Left hindlimb (tissue), 1 donor: ENCODE measurements at regions not wholly inside any gene's neighbourhood (a gene's known extent, or its start where the extent isn't known, plus 50 kb on each side); places are given as distances from the start of the nearest gene placed in this dataset.
A peak's percentile ranks its signal among the peaks of the same experiment; 100 is the strongest.

Source experiments
- DNase-seq: peaks from one replicate; pipeline ENCODE4 v3.0.0-alpha.2; 2018

DNA sequence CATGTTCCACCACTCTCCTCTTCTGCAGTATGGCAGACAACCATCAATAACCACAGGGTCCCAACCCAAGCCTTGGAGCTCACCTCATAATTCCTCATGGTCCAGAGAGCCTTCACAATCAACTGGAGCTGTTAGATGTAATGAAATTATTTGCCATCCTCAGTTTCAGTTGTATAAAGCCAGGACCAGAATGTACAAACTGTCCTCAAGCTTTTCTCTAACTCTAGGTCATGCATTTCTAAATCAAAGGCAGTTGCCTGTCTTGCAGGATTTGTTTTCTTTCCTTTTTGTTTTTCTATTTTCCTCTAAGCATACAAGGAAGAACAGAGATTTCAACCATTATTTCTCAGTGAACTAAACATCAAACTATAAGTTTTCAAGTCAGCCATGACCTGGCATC, 182.5 kb upstream of the SERP2 start:
- no peak for DNase-seq

DNA sequence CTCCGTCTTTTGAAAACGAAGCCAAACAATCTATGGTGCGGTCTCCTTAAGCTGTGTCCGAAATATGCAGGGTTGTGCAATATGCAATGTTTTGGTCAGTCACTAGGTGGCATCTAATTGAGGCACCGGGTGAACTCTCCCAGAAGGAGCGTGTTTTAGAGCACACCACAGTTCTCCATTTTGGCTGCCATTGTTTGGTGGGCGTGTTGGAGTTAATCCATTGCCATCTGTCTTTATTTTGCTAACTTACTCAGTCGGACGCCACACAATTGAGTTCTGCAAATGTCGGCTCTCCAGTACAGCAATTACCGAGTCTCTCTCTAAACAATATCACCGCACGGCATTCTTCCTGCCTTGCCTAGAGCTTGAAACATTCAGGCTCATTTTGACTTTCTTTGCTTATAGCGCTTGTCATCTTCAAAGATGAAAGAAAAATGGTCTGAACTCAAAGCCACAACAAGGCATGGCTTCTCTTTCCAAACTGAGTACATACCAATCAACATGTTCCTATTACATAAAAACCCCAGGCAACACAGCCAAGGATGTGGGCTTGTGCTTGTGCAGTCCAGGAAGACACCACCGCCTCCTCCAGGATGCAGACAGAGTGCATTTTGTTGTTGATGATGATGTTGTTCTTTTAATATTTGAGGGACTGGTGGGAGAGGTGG, 182.0 kb upstream of the SERP2 start:
- peak; percentile 67 for DNase-seq

DNA sequence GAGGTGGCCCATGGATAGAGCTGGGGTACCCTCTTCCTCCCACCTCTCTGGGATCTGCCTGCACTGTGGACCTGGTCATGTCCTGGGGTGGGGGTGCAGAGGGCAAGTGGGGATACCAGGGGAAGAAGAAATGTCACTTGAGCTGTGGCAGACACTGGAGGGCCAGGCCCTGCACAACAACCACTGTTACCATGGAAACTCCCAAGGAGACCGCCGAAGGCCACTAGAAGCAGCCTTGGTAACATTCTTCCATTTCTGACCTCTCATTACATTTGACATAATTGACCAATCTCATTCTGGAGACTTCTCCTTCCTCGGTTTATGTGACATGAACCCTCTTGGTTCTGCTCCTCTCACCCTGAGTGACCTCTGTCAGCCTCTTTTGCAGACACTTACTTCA, 179.9 kb upstream of the SERP2 start:
- DNase-seq: no peak

DNA sequence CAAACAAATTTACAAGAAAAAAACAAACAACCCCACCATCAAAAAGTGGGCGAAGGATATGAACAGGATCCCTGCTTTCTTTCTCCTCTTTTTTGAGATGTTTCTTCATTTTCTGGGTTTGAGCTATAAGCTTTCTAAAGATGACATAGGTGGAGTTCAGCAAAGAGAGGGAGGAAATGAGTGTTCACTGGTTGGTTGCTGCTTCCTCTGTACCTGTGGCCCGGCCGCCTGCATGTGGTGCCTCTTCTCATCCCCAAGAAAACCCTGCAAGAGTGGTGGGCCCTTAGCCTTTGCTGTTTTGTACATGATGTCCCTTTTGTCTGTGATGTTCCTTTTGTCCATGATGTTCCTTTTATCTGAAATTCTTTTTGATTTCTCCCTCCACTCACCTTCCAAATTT, 178.4 kb upstream of the SERP2 start:
- no peak for DNase-seq

DNA sequence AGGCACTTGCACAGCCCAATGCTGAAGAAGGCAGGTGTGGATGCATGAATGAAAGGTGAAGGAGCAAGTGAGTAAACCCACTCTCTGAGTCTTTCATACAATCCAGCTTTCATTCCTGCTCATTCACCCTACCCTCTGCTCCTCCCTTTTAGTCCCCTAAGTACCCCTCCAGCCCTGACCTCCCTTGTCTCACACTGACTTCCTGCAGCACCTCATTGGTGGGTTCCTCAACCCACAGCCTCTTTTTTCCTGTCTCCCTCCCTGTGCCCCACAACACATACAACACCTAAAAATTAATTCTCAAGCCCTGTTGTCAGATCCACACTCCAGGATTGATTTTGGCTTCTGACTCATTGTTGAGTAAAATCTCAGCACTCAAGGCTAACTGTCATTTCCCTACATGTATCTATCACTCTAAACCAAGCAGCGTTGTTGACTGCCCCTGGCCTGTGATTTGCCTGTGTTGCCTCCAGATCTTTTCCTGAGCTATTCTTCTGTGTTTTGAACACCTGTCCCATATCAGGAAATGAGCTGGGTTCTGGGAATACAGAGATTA, 177.3 kb upstream of the SERP2 start:
- DNase-seq: no peak

DNA sequence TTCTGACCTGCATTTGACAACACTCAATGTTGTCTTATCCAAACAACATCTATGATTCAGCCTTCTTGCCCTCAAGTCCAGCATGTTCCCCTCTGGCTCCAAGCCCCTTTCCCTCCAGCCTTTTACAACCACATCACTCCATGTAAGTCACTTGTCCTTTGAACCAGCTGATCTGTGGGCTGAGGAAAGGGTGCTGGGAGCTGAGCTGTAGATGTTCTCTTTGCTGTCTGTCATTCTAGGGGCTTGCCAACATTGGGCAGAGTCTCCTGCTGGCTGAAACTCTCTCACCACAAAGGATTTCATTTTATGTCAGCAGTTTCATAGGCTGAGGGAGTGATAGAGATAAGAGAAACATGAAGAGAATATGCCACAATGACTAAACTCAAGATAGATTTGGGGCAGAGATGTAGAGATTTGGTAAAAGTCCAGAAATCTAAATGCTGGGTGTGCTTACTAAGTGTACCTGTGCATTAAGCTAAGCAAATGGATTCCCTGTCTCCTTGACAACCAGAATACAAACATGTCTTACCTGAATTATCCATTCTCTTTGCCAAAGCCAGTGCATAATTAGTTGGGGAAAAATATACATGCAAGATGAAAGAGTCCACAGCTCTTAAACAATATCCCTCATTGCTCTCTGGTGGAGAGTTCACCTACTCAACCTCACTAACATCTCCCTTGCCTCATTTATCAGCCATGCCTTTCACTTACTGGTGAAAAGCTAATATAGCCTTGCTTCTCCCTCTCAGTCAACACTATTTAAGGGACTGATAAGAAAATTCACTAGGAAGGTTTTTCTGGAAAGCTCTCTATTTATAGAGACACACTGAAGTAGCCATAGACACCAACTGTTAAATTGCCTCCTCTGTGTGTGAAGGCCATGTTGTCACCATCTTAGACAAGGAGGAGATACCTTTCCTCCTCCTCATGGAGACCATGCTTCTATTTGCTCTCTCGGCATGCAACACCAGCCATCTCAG, 175.5 kb upstream of the SERP2 start:
- DNase-seq: no peak

DNA sequence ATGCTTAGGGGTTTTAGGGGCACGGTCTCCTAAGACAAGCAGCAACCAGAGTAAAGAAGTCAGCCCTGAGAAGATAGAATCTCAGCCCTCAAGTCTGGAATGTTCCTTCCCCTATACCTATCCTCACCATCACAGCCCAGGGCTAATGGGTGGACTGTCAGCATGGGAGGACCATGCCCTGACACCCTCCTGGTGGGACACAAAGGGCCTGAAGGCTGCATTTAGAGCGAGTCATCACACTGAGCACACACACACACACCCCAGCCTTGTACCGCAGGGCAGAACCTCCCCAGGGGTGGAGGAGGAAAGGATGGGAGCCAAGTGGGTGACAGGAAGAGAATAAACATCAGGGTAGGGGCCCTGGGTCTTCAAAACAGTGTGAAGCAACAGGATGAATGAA, 174.8 kb upstream of the SERP2 start:
- no peak for DNase-seq

DNA sequence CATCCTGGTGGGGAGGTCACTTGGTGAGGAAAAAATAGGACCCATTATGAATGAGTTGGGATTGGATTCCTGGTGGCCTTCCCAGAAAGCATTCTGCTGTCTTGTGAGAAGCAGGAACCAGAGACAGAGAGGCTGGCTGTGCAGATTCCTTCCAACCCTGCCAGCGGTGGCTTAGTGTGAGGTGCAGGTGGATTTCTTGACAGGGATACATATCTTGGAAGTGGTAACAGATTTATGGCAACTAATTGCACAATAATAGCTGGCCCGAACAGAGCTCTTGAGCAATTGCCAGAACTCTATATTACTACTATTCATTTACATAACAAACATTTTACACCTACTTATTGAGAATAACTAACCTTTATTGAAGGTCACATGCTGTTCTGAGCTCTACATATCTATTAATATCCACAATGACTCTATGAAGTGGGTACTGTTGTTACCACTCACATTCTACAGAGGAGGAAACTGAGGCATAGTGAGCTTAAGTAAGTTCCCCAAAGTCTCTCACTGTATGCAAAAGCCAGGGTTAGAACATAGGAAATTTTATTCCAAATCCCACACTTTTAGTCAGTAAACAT, 173.9 kb upstream of the SERP2 start:
- no peak for DNase-seq

DNA sequence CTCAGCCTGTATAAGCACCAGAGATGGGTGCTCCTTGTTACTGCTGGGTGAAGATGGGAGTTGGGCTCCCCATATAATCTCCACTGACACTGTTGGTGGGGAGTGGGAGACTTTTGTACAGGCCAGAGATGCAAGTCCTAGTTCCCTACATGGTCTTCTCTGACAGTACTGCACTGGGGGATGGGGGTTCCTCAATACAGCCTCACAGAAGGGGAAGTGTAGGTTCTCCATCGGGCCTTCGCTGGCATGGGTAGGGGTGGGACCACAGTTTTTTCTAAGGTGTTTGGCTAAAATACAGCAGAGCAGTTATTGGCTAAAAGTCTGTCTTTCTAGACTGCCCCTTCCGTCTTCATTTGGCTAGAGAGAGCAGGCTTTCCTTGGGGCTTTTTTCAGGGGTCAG, 167.2 kb upstream of the SERP2 start:
- DNase-seq: no peak

DNA sequence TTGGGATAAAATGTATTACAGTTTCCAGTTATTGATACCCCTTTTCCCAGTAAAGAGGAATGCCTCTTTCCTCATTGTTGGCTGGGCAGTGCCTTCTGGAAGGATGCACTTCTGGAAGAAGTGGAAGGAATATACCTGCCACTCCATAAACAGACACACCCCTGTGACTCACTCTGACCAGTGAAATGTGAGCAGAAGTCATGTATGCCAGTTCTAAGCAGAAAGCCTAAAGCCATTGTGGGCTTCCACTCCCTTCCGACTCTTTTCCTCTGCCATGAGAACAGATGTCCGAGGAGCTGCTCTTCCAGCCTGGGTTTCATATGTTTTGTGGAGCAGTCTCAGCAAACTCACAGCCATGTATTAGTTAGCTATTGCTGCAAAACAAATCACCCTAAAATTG, 166.1 kb upstream of the SERP2 start:
- no peak for DNase-seq

DNA sequence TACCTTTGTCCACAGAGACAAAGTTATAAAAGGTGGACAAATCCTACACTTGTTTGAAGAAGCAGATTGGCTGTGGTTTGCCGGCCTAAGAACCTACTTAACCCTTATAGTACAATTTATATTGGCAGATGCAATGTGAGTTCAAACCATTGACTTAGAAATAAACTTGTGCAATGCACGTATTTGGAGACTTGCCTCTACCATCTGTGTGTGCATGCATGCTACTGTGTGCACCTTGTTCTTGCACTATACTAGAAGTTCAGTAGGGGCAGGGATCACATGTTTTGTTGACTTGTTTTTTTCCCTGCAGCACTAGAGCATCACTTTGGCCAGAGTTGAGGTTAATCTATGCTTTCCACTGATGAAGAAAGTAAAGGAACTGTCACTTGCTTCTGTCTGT, 163.1 kb upstream of the SERP2 start:
- no peak for DNase-seq

DNA sequence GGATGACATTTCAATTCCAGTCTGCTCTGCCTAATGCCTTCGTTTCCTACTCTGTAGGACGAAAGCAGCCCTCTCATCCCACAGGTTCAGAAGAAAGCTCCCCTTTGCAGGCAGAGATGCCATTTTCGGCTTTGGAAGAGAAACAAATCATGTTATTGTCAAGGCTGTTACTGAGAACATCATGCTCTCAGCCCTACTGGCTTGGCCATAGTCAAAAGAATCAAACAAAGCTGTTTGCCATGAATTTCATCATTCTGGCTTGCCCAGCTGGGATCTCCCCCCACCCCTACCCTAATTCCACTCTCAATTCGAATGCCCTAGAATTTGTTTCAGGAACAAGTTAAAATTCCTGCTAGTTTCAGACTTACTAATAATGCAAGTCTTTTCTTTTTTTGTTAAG, 162.3 kb upstream of the SERP2 start:
- DNase-seq: no peak

DNA sequence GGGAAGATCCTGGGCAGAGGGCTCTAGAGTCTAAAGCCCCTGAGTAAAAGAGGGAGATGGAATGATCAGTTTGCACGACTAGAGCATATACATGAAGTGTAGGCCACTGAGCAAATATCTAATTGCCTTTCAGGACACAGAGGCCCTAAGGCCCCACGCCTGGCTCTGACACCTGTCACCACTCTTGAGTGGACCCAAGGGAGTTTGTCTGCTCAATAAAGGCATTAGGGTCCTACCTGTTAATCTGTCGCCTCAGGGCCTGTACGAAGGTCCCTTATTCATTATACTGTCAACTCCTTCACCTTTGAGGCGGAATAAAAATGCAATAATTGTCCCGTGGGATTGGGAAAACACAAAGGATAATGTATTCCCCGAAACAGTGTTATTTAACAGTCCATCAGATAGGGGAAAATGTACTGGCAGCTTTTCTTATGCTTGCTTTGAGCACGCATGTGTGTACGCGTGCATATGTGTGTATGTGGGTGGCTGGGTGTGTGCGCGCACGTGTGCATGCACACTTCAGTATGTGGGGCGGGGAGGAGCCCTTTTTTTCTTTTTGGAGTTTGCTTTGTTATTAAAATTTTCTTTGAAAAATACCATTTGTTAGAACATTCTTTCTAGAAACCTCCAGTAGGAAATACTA, 161.8 kb upstream of the SERP2 start:
- no peak for DNase-seq

DNA sequence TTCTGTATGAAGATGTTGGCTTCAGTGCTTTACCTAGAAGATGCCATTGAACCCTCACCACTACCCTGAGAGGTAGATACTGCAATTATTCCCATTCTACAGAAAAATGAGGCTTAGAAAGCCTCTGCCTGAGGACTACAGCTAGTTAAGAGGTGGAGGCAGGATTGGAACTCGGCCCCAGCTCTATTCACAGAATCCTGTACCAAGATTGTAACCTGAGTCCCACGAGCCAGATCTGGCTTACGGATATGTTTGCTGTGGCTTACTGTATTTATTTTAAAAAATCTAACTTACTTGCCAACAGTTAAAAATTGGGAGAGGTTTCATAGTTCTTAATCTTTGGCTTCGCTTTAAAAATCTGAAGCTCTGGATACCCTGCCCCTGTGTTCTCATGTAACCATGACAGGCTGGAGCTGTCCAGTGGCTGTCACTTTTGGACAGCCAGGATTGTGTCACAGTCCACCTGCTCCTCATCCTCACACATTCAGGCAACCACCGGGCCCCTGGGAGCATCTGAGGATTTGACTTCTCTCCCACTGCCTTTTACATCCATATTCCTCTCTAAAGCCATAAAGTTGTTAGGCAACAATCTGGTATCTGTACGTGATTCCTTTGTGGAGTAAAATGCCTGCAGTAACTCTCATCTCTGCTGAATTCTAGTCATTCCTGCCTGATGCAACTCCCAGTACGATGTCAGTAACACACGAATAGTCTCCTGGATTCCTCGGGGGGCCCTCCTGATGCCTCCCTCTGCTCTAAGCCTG, 160.8 kb upstream of the SERP2 start:
- no peak for DNase-seq

DNA sequence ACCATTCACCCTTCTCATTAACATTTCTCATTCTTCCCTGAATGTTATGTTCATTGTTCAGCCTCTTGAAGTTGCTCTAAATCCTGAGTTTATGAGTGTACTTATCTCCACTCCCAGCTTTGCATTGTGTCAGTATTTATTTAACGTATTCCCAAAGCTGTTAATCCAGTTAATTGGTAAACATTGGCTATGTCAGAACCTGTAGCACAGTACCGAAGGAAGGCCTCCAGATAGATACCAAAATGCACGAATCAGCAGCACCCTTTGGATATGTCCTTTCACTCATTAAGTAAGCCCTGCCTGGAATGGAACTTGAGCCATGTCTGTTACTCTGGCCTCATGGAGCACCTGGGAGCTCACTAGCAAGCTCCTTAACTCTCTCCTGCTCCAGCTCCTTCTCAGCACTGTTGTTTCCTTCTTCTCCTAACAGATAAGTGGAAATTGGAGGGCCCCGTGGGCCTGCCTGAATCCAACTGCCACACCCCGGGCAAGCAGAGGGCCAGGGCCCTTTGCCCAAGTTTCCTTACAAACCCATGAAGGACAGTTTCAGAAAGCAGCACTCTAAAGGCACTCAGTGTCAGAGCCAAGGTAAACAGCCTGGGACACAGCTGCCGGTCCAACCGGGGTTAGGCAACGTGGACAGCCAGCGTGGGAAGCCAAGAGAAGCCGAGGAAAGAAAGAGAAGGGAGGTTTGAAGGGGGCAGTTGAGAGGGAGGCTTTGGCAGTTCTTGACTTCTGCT, 155.0 kb upstream of the SERP2 start:
- no peak for DNase-seq

DNA sequence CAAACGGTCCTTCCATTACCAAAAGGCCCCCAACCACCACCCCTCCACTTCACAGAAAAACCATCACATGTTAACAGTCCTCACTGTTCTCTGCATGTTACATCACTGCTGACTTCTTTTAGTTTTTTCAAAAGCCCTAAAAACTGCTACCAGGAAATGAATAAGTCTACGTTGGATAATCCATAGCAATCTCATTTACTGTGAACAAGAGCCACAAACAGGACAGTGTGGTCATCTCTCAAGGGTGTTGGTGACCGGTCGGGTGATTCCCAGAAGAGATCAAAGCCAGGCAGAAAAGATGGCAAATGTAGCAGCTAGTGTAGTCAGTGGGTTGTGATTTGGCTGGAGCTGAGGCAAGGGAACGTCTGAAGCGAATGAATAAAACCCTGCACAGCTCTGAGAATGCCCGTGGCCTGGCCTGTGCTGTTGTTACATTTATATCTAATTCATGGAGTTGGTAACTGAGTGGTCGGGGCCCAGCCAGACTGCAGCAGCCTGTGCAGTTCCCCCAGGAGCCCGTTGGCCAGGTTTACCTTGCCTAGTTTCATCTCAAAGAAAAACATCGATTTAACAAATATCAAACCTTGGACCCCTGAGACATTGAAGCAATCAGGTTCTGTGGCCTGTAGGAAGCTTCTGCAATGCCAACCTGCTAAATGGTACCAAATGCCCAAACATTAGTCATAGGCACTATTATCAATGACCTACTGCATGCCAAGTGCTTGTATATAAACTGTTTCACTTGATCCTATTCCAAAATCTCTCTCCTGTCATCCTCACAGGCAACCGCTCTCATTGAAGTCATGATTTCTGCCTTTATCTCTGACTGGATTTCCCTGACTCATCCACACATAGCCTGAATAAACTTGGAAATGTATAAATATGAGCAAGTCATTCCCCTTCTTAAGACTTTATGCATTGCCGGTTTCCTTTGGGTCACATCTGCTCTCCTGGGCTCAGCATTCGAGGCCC, 153.8 kb upstream of the SERP2 start:
- DNase-seq: no peak

DNA sequence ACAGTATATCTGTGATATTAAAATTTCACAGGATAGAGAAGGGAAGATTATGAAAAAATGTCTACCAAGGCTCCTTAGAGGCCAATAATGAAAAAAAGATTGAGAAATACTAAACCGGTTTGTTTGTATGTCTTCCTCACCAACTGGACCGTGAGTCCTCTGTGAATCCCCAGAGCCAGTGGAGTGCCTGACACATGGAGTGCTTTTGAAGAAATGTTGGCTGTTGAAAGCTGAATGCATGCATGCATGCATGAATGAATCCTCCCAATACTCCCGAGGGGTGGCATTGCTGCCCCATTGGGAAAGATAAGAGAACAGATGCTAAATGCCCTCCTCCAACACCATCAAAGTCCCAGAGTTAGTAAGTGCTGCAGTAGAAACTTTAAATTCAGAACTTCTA, 152.7 kb upstream of the SERP2 start:
- DNase-seq: no peak

DNA sequence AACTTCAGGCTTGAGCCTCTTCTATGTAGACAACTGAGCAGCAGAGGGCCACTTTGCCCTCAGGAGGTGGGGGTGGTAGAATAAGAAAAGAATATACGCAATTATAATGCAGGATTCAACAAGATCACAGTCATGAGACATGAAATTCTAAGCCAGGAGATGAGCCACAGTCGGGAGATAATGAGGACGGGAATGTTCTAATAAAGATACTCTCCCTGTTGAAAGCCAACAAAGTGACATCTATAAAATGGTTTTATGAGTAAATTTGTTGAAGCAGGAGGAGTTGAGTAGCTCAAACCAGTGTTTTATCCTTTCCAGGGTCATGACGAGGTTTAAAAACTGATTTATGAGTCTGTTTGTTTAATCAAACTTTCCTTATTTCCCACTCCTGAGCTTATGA, 152.0 kb upstream of the SERP2 start:
- no peak for DNase-seq

DNA sequence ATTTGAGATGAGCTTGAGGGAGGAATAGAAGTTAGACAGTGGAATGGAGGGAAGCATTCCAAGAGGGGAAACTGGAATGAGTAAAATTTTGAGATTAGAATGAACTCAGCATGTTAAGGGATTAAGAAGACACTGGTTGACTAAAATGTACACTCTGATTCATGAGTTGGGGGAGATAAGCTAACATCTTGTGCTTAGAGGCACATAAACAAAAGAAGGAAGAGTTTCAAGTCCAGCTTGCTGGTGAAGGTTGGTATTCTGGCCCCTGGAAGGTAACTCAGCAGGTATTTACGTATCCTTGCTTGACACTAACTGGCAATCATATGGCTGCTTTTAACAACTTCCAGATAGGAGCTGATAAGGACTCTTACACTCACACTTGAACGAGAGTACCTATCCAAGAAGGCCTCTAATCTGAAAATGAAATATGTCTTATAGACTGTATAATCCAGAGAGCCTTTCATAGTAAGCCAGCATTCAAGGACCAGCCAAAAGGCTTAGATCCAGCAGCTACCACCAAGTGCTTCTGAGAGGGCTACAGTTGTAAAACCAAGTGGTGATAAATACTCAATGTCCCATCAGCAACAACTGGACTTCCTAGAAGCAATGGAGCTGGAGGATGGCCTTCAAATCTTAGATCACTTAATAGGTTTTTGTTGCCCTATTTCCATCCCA, 149.7 kb upstream of the SERP2 start:
- DNase-seq: no peak
